Pons (tissue), 1 donor: ENCODE measurements at regions not wholly inside any gene's neighbourhood (a gene's known extent, or its start where the extent isn't known, plus 50 kb on each side); places are given as distances from the start of the nearest gene placed in this dataset.
"Not testable (repeated sequence)": the region's sequence is repeated elsewhere in the genome, so short reads cannot be mapped to it uniquely, and the experiment has no call there.

Source experiments
- DNase-seq: peaks from one replicate; pipeline ENCODE4 v3.0.0-alpha.2; 2016; ENCODE audit warnings: low spot score

DNA sequence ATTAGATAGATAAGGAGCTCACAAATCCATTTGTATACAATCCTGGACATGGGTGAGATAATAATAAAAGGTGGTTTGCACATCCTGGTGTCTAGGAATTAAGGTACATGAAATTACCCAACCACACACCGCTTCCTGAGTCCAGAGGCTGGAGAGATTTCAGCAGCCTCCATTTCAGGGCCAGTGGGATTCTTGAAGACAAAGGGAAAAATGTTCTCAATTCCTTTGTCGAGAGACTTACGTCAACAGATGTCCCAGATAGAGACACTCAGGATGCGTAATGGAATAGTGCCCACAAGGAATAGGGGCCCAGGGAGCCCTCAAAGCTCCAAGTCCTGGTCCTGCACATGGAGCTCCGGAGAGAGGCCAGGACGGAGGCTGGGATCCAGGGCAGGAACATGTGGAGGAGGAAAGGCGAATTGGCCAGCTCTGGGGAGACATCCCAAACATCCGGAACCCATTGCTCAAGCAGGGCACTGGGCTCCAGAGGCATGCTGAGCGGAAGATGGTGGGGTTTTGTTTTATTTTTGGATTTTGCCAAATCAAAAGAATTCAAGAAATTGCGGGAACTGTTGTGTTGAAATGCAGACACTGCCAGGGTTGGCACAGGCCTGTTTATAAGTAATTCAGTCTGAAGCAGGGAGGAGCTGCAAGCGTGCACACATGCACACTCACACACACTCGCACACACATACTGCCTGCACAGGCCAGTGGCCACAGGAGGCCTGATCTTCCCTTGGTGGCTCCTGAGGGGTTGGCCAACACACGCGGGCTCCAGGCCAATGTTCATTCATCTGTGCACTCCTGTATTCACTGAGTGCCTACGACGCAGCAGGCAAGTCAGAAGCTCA lies 97.2 kb downstream of the NOG start:
- no peak for DNase-seq

DNA sequence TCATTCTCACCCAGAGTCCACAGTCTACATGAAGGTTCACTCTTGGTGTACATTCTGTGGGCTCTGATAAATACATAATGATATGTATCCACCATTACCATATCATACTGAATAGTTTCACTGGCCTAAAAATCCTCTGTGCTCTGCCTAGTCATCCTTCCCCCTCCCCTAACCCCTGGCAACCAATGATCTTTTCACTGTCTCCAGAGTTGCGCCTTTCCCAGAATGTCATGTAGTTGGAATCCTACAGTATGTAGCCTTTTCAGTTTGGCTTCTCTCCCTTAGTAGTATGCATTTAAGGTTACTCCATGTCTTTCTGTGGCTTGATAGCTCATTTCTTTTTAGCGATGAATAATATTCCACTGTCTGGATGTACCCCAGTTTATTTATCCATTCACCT lies 101.3 kb downstream of the NOG start:
- no peak for DNase-seq

GRCh38 chr17:56697190-56697589 lies 103.7 kb downstream of the NOG start:
- no peak for DNase-seq

- peak; percentile 4 for DNase-seq
Observed at GRCh38 chr17:56699186-56699894, 105.8 kb downstream of the NOG start.

DNA sequence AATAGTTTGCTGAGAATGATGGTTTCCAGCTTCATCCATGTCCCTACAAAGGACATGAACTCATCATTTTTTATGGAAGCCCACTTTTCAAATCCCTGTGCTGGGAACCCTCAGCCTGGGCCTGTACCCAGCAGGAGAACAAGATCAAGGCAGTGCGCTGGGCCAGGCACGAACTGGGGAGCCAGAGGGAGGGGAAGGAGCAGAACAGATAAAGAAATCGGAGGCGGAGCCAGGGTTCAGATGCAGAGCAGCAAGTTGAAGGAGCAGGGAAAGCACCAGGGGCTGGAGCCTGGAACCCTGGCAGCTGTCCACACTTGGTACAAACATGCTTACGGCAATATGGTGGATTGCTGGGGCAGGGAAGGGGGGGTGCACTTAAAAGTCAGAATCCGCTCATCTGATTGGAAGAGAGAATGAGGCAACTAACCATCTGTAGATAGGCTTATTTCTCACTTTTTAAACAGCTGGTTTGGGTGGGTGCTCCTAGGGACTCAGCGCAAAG lies 107.5 kb downstream of the NOG start:
- DNase-seq: no peak

DNA sequence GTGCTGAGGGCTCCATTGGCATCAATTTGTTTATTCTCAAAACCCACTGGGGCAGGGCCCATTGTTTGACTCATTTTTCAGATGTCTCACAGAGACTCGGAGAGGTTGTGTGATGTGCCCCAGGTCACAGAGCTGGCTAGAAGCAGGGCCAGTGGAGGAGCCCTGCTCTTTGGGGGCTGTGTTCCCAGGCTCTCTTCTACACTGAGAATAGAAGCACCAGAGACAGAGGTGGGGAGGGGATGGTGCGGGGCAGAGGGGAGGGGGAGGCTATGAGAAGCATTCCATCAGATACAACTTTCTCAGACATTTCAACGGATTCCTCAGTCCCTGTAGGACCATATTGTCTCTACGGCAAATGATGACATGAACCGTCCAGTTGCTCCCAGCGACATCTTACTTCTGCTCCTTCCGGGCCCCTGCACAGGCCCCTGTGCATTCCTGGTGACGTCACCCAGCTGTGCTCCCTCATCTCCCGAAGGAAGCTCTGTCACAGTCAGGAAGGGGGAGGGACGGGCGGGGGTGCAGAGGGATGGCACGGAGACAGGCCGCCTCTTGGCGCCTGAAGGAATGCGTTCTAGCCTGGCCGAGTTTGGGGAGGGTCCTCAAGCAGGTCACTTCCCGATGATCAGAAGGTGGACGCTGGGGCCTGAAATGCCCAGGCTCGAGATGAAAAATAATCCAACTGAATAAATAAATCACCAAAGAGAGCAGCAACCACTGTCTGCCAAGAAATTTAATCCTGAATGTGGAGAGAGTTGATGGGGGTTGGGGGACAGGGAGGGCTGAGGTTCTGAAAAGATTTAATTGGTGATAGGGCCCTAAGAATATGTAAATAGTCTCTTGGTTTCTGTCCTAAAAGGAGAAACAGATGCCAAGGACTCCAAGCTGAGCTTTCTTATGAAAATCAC lies 114.1 kb downstream of the NOG start:
- no peak for DNase-seq

- no peak for DNase-seq
Observed at GRCh38 chr17:56708220-56708558, 114.7 kb downstream of the NOG start.

DNA sequence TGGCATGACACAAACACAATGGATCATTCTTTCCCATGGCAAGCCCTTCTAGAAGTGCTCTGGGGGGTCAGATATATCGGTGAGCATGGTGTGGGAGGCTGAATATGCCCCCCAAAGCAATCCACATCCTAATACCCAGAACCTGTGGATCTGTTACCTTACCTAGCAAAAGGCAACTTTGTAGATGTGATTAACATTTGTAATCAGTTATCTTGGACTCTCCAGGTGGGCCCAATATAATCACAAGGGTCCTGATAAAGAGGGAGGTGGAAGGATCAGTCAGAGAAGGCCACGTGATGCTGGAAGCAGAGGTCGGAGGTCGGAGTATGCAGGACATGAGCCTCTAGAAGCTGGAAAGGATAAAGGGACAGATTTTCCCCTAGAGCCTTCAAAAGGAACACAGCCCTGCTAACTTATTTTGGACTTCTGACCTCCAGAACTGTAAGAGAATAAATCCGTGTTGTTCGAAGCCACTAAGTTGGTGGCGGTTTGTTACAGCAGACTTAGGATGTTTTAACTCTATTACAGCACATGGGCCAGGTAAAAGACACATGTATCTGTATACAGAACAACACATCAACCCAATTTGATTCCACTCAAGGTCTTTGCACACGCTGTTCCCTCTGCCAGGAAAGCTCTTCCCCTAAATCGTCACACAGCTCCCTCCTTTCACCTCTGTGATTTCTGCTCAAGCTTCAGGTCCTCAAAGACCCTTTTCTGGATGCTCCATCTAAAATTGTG lies 115.3 kb downstream of the NOG start:
- no peak for DNase-seq

DNA sequence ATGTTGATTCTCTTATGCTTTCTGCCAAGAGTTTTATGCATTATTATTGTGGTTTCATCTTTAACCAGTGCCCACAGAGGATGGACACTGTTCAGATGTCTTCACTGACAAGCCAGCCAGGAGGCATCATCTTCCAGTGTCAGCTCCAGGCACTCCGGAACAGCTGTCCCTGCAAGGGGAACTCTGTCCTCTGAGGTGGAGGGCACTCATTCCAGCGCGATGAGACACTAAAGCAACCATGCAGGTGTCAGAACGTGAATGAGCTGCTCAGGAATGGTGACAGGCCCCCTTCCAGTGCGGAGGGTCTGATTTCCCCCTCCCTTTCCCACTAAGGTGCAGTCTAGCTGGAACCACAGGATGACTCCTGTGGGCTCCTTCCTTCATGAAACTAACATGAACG lies 117.5 kb downstream of the NOG start:
- DNase-seq: no peak

DNA sequence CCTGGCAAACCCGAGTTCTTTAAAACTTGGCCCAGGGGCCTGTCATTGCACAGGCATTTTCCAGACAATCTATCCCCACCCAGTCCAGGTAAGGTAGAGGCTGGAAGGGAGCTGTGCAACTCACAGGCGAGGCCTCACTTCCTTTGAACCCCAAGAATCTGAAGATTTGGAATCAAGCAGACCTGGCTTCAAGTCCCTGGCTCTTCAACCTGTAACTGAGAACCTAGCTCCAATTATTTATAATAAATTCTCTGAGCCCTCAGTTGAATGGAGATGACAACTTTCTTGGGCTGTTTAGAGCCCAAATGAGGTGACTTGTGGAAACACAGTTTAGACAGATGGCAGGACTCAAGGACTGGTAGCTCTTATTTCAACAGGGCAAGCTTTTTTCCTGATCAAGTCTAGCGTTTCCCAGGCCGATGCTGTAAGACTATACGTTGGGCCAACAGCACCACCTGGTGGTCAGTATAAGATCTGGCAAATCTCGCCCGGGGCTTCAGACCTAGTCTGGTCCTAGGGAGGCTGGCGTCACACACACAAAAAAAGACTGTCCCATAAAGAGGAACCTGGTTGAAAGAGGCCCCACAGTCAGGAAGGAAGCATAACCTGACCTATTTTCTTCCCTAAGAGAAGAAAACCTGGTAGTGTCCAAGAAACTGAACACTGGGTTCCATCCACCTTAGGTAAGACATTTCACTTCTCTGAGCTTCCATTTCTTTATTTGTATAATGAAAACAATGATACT lies 117.9 kb downstream of the C17orf67 start:
- DNase-seq: peak; percentile 80

DNA sequence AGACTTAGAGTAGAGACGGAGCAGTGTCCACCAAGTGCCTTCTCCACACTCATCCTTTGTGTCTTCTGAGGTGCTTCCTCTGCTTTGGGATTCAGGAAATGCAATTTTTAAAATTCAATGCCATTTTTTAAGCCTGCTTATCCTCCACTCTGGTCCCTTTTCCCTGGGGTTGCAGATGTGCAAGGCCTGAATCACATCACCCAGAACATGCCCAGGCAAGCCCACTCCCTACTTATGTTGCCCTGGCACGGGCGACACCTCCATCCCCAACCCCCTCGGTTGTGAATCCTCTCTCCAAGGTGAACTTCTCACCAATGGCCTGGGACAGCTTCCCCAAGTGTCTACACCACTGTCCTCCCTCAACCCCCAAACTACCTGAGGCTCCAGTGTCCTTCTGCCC lies 116.2 kb downstream of the C17orf67 start:
- no peak for DNase-seq

DNA sequence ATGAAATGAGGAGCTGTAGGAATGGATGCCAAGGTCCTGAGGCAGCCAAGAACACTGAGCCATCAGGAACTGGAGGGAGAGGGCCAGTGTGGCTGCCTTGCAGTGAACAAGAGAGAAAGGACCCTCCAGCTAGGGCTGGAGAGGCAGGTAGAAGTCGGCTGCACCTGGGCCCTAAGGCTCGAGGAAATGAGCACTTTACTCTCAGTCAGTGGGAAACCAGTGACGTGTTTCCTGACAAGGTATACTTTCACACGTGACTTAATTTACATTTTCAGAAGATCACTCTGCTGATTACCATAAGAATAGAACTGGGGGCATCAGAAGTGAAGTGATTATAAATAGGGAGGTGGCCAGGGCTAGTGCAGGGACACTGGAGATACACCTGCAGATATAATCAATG lies 115.2 kb downstream of the C17orf67 start:
- no peak for DNase-seq

DNA sequence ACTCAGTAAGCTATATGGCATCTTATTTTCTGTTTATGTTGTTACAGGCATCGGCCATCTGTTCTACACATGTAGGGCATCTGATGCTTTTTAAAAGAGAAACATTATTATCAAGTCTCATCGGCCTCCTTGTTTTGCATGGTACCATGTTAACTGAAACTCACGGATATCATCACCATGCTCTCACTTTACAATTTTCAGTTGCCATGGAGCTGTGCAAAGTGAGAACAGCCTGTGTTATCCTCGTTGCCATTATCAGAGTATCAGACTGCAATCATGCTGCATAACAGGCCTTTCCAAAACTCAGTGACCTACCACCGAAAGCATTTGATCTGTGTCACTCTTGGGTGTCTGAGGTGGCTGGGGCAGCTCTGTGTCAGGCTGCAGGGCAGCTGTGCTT lies 110.3 kb downstream of the C17orf67 start:
- no peak for DNase-seq

- DNase-seq: no peak
Observed at GRCh38 chr17:56724664-56725063, 109.1 kb downstream of the C17orf67 start.

DNA sequence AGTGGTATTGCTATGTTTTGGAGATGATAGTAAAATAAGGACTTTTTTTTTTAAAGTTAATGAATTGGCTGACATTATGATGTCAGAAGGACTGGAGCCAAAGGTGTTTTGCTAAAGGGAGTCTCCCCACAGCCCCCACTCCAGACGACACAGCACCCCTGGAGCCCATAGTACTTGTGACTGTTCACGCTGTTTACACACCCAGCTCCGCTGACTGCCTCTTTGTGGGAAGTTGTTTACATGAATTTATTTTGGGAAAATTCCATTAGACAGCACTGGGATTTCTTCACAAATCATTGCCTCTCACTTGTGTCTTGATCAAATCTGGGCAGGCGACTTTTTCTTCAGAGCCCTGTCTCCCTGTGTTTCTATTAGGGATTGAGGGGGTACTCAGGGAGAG lies 108.6 kb downstream of the C17orf67 start:
- no peak for DNase-seq

GRCh38 chr17:56727876-56728617 lies 105.7 kb downstream of the C17orf67 start:
- DNase-seq: no peak

DNA sequence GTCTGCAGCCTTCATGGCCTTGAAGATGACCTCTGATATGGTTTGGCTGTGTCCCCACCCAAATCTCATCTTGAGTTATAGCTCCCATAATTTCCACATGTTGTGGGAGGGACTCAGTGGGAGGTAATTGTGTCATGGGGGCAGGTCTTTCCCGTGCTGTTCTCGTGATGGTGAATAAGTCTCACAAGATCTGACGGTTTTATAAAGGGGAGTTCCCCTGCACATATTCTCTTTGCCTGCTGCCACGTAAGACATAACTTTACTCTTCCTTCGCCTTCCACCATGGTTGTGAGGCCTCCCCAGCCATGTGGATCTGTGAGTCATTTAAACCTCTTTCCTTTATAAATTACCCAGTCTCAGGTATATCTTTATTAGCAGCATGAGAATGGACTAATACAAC lies 102.6 kb downstream of the C17orf67 start:
- DNase-seq: not testable (repeated sequence)

DNA sequence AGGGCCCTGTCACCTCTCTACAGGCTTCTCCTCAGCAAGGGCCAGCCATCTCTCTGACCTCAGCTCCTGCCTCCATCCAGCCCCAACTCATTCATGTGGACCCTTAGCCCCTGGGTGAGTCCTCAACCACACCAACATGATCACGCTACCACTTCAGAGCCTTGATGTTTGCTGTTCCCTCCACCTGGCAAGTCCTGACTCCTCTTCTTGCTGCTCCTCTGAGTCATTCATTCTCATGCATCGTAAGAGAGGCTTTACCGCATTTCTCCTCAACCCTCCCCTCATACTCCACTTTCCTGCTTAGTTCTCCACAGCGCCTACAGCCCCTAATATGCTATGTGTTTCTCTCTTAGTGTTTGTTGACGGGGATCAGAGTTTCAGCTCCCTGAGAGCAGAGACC lies 99.9 kb downstream of the C17orf67 start:
- no peak for DNase-seq

GRCh38 chr17:56735842-56736241 lies 97.9 kb downstream of the C17orf67 start:
- no peak for DNase-seq
